Parathyroid adenoma (tissue), 2 donors: ENCODE measurements at regions not wholly inside any gene's neighbourhood (a gene's known extent, or its start where the extent isn't known, plus 50 kb on each side); places are given as distances from the start of the nearest gene placed in this dataset.

Experiments
- H2AFZ ChIP-seq: fragments of 300-600 bp; sonication (generic); one replicate; pipeline ENCODE4 v1.7.0; 2017; ENCODE audit warnings: antibody characterized with exemption, mild to moderate bottlenecking
- H3K27ac ChIP-seq: fragments of 300-600 bp; sonication (generic); one replicate; pipeline ENCODE4 v1.7.0; 2017
- H3K27me3 ChIP-seq: fragments of 300-600 bp; sonication (generic); one replicate; pipeline ENCODE4 v1.7.0; 2017; ENCODE audit warnings: low read length; ENCODE audit not compliant: control insufficient read depth, insufficient read depth
- H3K36me3 ChIP-seq: fragments of 300-600 bp; sonication (generic); one replicate; pipeline ENCODE4 v1.7.0; 2017; ENCODE audit warnings: low read length; ENCODE audit not compliant: control insufficient read depth, insufficient read depth
- H3K4me1 ChIP-seq: fragments of 300-600 bp; sonication (generic); one replicate; pipeline ENCODE4 v1.7.0; 2017; ENCODE audit warnings: control low read depth
- H3K4me2 ChIP-seq: fragments of 300-600 bp; sonication (generic); one replicate; pipeline ENCODE4 v1.7.0; 2017; ENCODE audit warnings: low read length
- H3K4me3 ChIP-seq: fragments of 300-600 bp; sonication (generic); one replicate; pipeline ENCODE4 v1.7.0; 2017; ENCODE audit warnings: low read depth, low read length
- H3K79me2 ChIP-seq: fragments of 300-600 bp; sonication (generic); one replicate; pipeline ENCODE4 v1.7.0; 2017; ENCODE audit warnings: control low read depth
- H3K9ac ChIP-seq: fragments of 300-600 bp; sonication (generic); one replicate; pipeline ENCODE4 v1.7.0; 2017; ENCODE audit warnings: mild to moderate bottlenecking
- H3K9me3 ChIP-seq: fragments of 300-600 bp; sonication (generic); one replicate; pipeline ENCODE4 v1.7.0; 2017; ENCODE audit warnings: low read length; ENCODE audit not compliant: control insufficient read depth
- CTCF ChIP-seq: fragments of 300-600 bp; sonication (generic); IDR thresholded peaks from one replicate; pipeline ENCODE4 v1.7.0; 2017; ENCODE audit warnings: antibody characterized with exemption, mild to moderate bottlenecking
- donor health status: primary hyperparathyroidism.

- Histone ChIP-seq H3K27me3 (no peaks in the 10 kb centered on the region), H2AFZ (no peak overlapping the region), H3K36me3 (no peaks in the 10 kb centered on the region), H3K4me2 (no peak overlapping the region), H3K4me1 (no peaks in the 10 kb centered on the region), H3K9me3 (no peaks in the 10 kb centered on the region), H3K27ac (no peak overlapping the region), H3K79me2 (no peaks in the 10 kb centered on the region), H3K4me3 (no peak overlapping the region), H3K9ac (no peak overlapping the region)
- no peak for TF ChIP-seq CTCF
Observed at GRCh38 chr17:5718726-5719125, 134.4 kb upstream of the NLRP1 start.

GRCh38 chr17:5719976-5720375 lies 135.7 kb upstream of the NLRP1 start:
- Histone ChIP-seq H3K27ac (no peak overlapping the region), H3K79me2 (no peaks in the 10 kb centered on the region), H3K27me3 (no peaks in the 10 kb centered on the region), H3K4me1 (no peaks in the 10 kb centered on the region), H3K9ac (no peak overlapping the region), H3K4me3 (no peak overlapping the region), H3K4me2 (no peak overlapping the region), H3K9me3 (no peaks in the 10 kb centered on the region), H2AFZ (no peak overlapping the region), H3K36me3 (no peaks in the 10 kb centered on the region)
- TF ChIP-seq CTCF, result no peak

GRCh38 chr17:5730373-5730772 lies 146.1 kb upstream of the NLRP1 start:
- TF ChIP-seq CTCF, result no peak
- Histone ChIP-seq H3K27ac (no peak overlapping the region), H3K79me2 (no peaks in the 10 kb centered on the region), H3K9me3 (no peaks in the 10 kb centered on the region), H2AFZ (no peak overlapping the region), H3K27me3 (no peaks in the 10 kb centered on the region), H3K4me1 (no peaks in the 10 kb centered on the region), H3K36me3 (no peaks in the 10 kb centered on the region), H3K9ac (no peak overlapping the region), H3K4me3 (no peak overlapping the region), H3K4me2 (no peak overlapping the region)

- H3K79me2 ChIP-seq, result no peaks in the 10 kb centered on the region
- H3K9me3 ChIP-seq, result no peaks in the 10 kb centered on the region
- H3K27me3 ChIP-seq, result no peaks in the 10 kb centered on the region
- no peak overlapping the region for H3K9ac ChIP-seq
- no peaks in the 10 kb centered on the region for H3K4me1 ChIP-seq
- TF ChIP-seq CTCF, result no peak
- H3K27ac ChIP-seq, result no peak overlapping the region
- H3K4me3 ChIP-seq, result no peak overlapping the region
- H2AFZ ChIP-seq, result no peak overlapping the region
- H3K4me2 ChIP-seq, result no peak overlapping the region
- H3K36me3 ChIP-seq, result no peaks in the 10 kb centered on the region
Observed at GRCh38 chr17:5740937-5741336, 156.6 kb upstream of the NLRP1 start.

GRCh38 chr17:5741810-5742209 lies 157.5 kb upstream of the NLRP1 start:
- Histone ChIP-seq H3K36me3 (no peaks in the 10 kb centered on the region), H3K27ac (no peak overlapping the region), H3K27me3 (no peaks in the 10 kb centered on the region)

More at GRCh38 chr17:5741810-5742209, 157.5 kb upstream of the NLRP1 start:
- no peak for TF ChIP-seq CTCF
- no peaks in the 10 kb centered on the region for H3K4me1 ChIP-seq
- H2AFZ ChIP-seq, result no peak overlapping the region
- H3K9me3 ChIP-seq, result no peaks in the 10 kb centered on the region
- H3K4me2 ChIP-seq, result no peak overlapping the region
- H3K79me2 ChIP-seq, result no peaks in the 10 kb centered on the region
- H3K9ac ChIP-seq, result no peak overlapping the region
- H3K4me3 ChIP-seq, result no peak overlapping the region
